Activated CD4-positive, alpha-beta T cell treated with anti-CD3 and anti-CD28 coated beads, Interleukin-10, Interleukin-2, amounts not matched to agents 100 ng/mL and 50 ng/mL, durations not matched to agents 16 hours and 8 hours (primary cell): ENCODE measurements at regions not wholly inside any gene's neighbourhood (a gene's known extent, or its start where the extent isn't known, plus 50 kb on each side); places are given as distances from the start of the nearest gene placed in this dataset.

ENCODE experiments used
- DNase-seq: peaks from one replicate; pipeline ENCODE4 v3.0.0-alpha.2; 2020

DNA sequence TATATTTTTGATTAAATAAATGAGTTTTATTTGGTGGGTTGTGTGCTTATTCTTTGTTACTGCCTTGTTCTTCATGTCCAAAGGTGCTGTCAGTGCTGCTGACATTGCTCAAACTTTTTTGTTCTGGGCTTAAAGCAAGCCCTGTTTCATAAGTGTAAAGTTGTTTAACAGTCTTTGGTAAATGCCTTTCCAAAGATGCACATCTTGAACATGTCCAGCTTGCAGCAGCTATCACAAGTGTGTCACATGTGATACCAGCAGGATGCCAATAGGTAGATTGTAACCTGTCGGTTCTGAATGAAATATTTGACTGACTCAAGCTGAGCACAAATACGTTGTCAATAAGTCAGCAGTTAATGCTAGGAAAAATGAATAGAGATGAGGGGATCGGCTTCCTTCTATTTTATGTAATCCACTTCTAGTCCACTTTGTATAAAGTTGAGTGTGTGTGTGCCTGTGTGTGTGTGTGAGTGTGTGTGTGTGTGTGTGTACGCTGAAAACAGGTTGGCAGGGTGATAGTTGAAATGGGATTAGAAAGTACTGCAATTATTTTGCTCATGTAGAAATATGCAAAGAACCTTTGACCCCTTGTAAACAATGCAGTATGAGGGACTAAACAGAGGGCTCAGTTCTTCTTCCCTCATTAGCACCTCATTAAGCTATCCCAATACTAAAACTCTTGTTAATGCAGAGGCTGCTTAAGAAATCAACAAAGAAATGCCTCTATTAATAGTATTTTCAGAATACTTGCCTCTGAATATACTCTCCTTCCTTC is 986.5 kb downstream of the TUSC7 start:
- no peak for DNase-seq

DNA sequence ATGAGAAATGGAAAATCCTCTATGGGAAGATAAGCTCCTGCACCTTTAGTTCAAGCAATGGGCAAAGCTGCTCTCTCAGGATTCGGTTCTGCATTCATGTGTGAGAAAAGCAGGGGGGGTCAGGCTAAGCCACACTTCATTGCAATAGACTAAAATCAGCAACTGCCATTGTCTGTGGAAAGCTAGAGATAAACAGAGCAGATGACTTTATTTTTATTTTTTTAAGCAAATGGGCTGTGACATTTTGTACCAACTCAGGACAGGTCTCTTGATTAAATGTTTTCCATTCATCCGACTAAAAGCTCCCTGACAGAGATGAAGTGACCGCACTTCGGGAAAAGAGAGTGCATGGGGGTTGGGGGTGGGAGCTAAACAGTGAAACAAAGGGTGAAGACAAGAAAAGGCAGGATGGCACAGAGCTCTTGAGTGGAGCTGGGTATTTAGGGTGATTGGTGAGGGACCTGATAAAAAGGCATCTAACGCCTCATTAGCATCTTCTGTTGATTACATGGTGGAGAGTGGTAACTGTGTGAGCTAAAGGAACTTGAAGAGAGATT is 987.4 kb downstream of the TUSC7 start:
- DNase-seq = no peak

DNA sequence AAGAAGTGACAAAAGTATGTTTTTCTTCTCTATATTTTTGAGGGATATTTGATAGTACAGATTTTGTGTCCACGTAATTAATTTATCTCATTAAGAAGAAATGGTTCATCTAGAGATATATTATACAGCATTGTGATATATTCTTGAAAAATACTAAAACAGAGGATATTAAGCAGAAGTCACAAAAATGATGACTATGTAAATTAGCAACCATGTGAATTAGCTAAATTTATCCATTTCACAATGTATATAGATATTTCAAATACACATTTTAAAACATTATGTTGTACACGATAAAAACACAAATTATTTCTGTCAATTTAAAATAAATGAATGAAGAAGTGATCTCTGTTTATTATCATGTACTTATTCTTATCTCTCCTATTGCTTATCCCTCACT is 989.5 kb downstream of the TUSC7 start:
- DNase-seq = no peak

DNA sequence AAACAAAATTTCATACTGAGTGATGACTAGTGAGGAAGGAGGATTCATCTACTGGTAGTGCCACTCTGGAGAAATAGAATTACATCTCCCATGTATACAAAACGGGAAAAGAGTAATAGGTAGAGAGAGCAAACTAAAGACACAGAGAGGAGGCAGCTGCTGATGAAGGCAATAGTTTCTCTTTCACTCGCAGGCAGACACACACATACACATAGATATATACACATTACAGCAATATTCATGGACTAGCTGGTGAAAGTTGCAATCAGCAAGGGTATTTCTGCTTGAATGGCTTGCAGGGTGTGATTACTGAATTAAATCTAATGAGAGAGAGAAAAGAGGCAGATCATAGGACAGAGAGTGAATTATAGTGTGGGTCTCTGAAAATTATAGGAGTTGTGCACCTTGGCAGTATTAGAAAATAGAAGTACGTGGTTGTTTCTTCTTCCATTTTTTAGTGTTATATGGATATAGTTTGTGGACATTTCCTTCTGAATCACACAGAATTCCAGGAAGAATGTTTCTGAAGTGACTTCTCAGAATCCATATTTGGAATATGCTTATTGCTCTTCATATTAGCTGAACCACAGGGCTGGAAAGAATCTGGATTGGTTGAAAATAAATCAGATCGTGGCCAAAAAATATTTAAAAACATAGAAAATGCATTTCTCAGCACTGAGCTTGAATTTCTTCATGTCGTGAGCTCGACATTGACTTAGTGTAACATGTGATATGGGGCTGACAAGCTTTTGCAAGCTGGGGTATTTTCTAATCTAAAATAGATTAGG is 991.2 kb downstream of the TUSC7 start:
- no peak for DNase-seq

DNA sequence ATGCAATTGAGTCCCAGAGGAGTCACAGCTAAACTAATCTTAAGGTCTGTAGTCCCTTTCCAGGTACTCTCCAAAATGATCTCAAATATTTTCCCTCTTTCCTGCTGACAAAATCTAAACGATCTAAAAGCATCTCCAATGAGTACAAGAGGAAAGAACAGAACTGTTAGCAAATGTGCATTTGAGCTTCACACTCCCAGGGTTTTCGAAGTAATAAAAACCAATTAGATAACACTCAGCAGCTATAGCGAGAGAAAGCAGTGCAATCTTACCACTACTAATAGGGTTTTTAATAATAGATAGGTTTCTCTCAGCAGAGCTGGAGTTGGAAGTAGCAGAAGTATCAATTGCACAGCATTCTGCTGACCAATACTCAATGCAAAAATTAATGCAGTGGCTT is 995.4 kb downstream of the TUSC7 start:
- no peak for DNase-seq

DNA sequence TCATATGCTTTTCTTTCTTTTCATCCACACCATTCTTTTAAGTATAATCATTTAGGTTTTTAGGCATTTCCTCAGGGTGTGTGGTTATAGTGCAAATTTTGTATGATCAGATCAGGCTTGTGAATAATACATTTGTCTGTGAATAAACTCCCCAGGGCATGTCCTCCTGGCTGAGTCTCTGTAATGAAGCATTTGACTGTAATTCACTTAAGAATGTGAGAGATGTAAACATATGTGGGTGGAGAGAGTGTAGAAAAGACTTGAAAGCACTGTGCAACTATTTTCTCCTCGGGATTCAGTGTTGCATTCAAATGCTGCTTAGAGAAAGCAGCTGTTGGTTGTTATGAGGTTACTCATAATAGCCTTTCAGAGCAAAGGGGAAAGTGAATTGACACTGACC is 996.5 kb downstream of the TUSC7 start:
- DNase-seq = no peak

DNA sequence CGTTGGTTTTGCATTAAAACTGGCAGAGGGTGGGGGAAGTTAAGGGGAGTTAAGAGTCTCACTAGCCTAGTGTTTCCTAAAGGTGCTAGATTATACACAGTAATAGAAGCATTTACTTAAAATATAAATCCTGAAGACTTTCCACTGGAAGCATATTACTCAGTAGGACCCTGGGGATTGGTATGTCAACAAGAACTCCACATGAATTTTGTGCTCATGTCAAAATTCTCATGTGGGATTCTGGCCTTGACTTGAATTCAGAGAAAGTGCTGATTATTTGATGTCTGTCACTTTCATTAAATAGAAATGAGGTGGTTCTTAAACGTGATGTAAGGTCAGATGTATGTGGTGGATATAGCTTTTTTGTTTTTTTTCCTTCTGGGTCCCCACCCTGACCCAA is 997.2 kb downstream of the TUSC7 start:
- DNase-seq = no peak

DNA sequence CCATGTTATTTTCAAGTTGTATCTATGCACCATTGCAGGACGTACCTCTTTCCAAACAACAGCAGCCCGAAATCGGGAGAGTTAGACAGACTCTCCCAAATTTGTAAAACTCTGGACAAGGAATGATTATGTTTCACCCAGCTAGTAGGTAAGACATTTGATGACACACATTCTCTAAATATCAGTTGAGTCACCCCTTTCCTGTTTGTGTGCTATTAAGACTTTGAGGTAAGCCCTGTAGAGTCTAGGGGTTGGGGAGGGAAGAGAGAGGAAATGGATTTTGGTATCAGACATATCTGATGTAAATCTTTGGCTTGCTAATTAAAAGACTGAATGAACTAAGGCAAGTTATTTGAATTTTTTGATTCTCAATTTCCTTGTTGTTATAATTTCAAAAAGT is 999.0 kb downstream of the TUSC7 start:
- no peak for DNase-seq

DNA sequence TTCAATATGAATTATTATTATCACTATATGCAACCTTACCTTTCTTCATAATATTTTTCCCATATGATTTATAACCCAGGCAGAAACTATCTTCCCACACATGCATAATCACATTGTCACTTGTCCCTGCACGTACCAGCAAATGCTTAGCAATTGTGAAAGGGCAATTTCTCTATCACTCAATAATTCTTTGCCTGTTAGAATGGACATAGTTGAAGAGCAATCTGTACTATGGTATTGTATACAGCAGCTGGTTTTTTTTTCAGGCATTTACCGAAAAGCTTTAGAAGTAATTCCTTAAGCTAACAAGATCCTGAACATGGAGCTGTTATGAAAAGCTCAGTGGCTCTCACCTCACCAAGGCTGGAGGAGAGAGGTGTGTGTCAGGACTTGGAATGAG is 999.5 kb downstream of the TUSC7 start:
- DNase-seq = no peak

DNA sequence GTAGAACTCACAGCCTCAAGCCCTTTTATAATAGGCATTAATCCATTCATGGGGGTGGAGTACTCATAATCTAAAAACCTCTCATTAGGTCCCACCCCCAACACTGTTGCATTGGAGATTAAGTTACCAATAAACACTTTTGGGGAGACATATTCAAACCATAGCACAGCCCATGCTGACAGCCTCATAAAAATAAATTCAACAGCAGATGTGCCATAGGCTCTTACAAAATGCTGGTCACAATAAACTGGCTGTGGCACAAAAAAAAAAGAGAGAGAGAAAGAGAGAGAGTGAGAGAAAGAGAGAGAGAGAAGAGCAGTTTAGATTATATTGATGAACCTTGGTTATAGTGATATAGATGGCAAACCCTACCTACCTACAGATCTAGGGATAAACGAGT is 1000.9 kb downstream of the TUSC7 start:
- no peak for DNase-seq

DNA sequence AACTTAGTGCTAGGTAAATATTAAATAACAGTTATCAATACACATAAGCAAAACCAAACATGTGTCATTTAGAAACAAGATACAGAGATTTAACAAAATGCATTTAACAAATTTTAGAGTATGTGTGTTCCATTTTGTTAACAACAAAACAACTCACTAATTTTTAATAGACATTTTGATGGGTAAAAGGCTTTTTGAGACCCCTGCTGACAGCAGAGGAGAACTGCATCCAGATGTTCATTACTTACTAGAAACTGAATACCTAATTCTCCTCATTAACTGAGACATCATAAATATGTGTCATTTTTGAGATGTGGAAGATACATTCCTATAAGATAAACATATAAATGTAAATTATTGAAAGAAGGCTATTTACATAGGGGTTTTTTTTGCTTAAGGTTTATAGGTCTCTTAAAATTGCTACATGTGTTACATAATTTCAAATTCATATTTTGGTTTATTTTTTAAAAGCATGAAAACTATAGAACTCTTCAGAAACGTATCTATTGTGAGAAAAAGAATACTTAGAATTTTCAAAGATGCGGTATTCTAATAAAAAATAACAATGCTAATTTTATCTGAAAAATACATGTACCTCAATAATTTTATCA is 1009.8 kb downstream of the TUSC7 start:
- DNase-seq = no peak

DNA sequence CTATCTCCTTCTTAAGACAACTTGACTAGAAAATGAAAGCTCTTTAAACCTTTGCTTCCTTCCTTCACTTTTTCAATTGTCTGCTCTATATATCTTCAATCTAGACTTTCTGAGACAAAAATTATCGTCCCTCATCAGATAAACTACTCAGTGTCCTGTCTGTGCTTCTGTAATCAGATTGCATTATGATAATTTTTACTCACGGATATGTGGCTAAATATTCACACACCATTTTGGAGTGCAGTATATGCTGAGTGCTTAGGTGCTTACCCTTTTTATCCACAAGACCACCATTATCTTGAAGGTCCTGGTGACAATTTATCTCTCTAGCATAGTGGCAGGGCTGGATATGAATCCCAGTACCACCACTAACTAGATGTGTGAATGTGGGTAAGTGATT is 1012.3 kb downstream of the TUSC7 start:
- no peak for DNase-seq

DNA sequence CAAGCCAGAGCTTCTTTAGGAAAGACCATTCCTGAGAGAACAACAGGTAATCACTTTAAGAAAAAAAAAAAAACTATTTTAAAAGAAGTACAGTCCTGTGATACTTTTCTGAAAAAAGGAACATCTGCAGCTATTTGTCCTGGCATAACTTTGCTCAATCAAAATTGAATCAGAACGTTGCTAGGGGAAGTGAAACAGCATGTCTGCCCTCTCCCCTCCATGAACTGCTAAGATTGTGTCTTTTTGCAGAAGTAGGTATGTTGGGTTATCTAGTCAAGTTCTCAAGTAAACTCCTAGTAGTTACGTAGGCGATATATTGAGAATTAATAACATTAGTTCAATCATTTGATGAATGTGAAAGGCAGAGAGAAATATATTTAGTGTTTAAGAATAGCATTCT is 1013.3 kb downstream of the TUSC7 start:
- no peak for DNase-seq

DNA sequence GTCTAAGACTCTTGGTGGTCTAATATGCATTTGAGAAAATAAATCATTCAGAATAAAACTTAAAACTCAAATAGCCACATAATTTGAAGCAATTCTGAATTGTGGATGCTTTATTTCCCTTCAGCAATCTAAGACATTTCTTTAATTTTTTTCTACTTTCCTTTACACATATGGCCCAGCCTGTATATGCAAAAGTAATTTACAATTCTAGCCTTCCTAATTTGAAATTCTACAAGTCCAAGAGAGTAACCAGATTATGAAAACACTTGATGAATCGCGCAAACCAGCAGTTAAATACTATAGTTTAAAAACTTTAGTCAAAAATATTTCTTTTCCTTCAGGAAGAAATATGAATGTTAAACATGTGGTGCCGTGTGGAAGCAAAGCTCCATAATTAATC is 1014.2 kb downstream of the TUSC7 start:
- no peak for DNase-seq

DNA sequence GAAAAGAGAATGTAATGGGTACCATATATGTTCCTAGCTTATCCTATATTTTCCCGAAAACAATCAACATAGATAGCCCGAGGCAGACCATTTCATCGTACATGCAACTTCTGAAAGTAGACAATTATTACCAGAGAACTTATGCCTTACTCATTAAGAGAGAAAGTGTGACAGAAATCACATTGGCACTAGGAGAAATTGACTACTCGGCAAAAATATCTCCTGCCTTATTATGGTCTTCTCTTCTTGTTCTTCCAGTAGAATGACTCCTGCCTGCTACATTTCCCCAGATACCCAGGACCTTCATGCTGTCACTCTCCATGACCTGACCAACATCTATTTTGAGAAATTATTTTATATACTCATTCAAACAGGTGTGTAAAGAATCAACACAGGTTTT is 1015.7 kb downstream of the TUSC7 start:
- DNase-seq = no peak

DNA sequence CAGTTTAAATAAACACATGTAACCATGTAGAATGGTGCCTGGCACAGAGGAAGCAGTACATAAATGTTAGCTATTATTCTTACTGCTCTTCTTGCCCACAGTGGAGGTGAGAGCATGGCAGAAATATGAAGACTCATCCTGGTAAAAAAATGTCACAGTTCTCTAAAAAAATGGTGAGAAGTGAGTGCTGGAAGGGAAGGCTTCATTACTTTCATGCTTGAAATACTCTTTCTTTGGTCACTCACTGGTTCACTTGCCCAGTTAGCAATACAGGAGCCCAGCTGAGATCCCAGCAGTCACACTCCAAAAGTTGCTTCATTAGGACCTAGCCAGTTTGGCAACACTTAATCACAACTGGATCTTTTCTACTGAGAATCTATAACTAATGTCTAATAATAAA is 1017.2 kb downstream of the TUSC7 start:
- DNase-seq = no peak

DNA sequence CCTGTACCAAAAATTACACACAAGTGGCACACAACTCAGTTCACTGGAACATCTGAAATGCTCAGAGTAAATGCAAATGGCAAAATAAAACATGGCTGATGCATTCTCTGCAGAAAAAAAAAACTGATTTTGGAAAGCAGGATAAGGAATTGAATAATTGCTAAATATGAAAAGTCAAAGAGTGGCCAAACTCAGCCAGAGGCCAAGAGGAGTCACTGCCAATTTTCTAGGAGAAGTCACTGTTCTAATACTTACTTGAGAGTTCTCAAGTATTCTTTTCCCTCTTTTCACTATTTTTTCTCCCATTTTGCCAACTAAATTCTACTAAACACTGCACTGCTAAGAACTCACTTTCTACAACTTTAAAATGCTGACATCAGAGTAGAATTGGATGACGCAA is 1018.6 kb downstream of the TUSC7 start:
- DNase-seq = no peak

DNA sequence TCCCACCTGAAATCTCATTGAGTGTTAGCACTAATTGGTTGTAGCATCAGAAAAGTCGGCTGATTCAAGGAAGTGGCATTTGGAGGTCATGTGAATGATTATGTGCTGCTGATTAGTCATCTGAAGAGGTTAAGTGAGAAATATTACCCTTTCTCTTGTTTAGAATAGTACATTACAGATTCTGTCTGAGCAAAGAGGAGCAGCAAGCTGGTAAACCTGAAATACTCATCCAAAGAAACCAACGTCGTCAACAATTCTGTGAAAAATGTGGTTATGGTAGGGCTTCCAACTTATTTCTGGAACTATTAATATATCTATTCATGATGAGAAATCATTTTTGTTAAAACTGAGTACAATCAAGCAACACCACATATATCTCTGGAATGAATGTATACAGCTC is 1024.9 kb downstream of the TUSC7 start:
- DNase-seq = no peak

DNA sequence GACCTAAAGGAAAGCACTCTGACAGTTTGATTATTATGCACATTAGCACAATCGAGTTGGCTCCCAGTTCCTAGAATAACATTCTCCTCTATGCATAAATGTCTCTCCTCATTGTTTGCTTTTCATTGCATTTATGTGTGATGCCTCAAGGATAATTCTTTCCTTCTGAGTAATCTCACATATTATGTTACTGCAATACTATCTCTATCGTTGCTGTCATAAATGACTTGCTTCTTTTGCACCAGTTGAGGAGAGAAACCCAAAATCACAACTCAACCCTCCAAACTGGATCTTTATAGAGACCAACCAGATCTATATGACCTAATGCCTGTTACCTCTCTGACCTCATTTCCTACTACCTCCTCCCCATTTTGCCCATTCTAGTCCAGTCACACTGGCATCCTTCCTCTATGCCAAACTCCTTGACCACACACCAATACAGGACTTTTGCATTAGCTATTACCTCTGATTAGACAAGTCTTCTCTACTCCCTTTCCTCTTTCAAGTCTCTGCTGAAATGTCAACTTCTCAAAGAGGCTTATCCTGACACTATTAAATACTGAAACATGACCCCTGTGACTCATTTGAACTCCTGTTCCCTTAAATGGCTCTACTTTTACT is 1026.0 kb downstream of the TUSC7 start:
- no peak for DNase-seq

DNA sequence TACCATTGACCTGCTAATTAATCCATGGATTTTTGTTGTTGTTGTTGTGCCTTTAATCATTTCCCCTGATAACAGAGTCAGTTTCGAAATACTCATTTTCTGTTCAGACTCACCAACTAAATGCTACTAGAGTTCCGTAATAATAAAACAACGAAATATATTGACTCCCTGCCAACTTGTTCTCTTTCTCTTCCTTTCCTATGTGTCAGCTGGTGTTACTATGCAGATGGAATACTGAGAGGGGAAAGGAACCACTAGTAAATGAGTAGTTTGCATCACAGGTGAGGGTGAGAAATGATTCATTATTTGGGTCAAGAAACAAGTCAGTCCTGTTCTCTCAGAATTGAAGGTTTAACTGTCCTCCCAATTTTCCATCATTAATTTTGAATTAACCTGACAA is 1027.3 kb downstream of the TUSC7 start:
- no peak for DNase-seq

DNA sequence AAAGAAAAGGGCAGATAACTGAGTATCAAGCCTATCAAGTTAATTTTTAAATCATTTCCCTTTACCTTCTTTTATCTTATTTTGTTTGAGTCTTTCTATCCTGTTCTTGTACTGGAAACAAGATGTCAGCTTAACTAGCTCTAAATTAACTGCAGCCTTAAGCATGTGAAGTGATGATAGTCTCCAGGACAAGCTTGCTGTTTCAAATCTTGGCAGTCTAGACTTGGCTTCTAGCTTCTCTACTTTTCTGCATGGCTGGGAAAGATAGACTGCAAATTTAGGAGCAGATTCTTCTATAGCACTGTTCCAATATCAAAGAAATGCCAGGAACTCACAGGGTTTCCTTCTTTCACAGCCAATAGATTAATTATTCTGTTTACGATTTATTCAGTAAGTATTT is 1034.4 kb downstream of the TUSC7 start:
- no peak for DNase-seq

DNA sequence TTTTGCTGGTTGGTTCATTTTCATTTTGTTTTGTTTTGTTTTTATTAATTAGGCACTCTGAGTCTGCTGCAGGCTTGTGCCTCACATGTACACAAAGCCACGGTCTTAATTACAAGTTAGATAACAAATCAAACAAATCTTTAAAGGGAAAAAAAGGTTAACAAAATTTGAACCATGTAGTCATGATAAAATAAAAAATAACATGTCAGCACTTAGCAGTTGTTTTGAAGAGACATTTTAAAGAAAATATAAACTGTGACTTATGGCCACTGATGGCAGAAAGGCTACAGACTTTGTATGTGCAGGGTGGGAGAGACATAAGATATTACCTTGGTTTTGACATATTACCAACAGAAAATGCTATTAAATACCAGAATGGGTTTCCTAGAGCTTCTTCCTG is 1035.4 kb downstream of the TUSC7 start:
- no peak for DNase-seq

DNA sequence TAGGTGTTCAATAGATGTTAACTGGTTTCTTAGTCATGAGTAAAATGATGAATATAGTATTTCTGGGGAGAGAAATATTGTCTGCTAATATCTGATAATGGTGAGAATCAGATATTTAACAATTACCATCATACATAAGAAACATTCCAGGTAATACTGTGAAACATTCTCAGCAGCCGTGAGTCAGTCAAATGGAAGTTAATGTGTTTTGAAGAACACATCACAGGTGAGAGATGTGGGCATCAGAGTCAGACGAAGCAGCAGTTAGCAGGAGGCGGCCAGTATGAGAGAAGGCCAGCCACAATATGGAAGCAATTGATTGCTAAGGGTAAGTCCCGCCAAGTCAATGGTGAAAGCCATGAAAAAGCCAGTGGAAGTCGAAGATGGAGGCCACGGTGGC is 1035.9 kb downstream of the TUSC7 start:
- DNase-seq = no peak

DNA sequence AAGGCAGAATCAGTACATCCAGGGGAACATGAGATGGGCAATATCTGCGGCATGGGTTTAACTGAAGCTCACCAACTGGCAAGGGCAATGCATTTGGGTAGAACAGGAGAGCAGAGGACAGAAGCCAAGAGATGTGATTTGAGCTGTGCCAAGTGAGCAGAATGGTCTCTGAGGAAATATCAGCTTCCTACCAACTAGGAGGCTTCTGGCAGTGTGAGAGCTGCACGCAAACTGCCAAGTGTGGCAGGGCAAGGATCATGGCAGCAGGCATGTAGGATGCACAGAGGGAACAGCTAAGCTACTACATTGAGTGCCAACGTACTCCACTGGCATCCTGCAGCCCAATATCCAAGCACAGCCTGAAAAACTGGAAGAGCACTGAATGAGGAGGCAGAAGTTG is 1036.5 kb downstream of the TUSC7 start:
- no peak for DNase-seq
